AML-193 (cell line): ENCODE measurements at regions not wholly inside any gene's neighbourhood (a gene's known extent, or its start where the extent isn't known, plus 50 kb on each side); places are given as distances from the start of the nearest gene placed in this dataset.
"Not testable (repeated sequence)": the region's sequence is repeated elsewhere in the genome, so short reads cannot be mapped to it uniquely, and the experiment has no call there.

ENCODE experiments used
- DNase-seq, 2 experiments: peaks; one replicate each; lab custom pipeline; 2025; lab: John Stamatoyannopoulos, UW

DNA sequence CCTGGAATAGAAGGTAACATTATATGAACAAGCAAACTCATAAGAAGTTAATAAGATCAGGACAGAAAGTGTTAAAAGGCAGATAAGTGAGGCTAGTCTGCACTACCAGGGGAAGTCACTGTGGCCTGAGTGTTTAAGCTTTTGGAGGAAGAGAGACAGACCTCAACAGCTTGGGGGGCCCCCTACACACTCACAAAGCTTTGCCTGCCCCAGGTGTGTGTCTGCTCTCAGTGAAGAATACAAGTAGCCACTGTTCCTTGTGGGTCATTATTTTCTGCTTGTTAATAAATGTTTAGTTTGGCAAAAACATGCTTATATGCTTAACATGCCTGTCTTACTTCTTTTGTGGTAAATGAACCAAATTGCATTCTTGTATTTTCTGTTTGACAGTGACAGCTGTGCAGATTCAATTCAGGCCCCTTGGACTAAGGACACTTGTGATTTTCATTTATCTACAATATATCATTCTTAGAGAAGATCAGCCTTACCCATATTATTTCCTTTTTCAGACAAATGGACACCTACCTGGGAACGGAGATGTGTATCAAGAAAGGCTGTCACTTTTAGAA, 50.7 kb upstream of the C12orf71 start:
- DNase-seq: no peak

- DNase-seq: no peak
These were observed 58.1 kb upstream of the C12orf71 start for GRCh38 chr12:27140478-27140969.

- DNase-seq: peak; percentile 55
These were observed 59.8 kb upstream of the C12orf71 start for GRCh38 chr12:27142101-27142721.

DNA sequence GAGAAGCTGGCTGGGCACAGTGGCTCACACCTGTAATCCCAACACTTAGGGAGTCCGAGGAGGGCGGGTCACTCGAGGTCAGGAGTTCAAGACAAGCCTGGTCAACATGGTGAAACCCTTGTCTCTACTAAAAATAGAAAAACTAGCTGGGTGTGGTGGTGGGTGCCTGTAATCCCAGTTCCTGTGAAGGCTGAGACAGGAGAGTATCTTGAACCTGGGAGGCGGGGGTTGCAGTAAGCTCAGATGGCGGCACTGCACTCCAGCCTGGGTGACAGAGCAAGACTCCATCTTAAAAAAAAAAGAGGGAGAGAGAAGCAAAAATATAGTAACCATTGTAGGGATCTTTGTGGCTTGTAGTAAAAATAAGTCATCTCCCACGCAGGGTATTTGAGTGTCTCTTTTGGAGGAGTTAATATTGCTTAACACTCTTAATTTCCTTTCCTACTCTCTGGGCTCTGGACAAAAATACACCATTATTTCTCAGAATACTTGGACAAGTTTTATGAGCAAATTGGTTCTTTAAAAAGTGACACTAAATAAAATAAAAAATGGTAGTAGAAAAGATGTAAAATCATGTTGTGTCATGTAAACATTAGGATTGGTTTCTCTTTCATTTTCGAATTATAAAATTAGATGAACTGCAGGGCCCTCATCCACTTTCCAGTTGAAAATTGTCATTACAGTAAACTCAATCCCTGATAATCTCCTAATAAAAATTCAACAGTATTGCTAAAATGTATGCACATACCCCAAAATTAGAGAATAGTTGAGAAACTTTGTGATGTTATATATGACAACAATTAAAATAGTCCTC, 61.1 kb upstream of the C12orf71 start:
- no peak for DNase-seq

DNA sequence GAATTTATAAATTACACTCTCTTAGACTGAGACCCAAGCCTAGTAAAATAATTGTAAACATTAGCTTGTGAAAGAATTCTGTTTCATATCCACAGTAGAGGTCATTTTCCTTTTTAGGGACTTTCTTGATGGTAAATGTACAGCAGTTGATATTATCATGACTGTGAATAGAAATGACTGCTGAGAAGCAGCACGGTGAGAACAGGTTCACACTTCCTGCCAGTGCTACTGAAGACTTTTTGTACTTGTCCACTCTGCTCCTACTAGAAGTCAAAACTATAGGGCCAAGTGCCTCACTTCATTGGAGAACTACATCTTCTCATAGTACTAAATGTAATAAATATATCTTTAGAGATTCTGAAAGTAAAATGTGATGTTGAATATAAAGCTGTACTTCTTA, 63.3 kb upstream of the C12orf71 start:
- not testable (repeated sequence) for DNase-seq

- no peak for DNase-seq
These were observed 66.0 kb upstream of the C12orf71 start for GRCh38 chr12:27148373-27148772.

- DNase-seq: no peak
These were observed 66.4 kb upstream of the C12orf71 start for GRCh38 chr12:27148791-27149190.

DNA sequence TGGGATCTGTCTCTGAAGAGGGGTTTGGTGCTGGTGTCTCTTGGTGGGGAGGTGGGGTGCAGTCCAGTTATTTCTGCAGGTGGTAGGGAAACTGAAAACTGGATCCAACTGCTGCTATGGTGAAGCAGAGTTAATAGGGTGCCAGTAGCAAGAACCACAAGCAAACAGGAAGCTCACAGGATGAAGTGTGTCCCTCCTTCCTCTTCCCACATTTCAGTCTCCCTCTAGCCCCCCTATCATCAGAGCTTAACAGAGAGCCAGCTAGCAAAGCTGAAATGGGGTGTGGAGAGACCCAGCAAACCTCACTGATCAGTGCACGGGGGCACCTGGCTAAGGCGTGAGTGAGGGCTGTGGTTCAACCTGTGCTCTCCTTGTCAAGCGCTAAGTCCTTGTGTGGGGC, 69.1 kb upstream of the C12orf71 start:
- no peak for DNase-seq

DNA sequence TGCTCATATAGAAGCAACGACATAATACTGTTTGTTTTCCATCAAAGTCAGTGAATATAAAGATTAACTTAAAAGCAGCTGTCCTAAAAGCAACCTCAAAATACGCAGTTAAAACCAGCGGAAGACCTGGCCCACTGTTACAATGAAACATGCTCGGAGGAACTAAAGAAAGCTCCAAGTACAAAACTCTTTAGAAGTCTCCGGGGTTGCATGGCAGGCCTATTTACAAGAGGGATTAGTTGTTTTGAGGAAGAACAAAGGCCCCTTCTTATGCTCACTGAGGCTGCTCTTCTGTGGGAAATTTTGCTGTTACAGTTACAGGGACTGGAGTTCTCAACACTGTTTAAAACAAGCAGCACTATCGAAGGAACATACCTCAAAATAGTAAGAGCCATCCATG, 75.9 kb upstream of the C12orf71 start:
- DNase-seq: no peak

GRCh38 chr12:27161458-27162228, 79.3 kb upstream of the C12orf71 start:
- DNase-seq: no peak

- no peak for DNase-seq
These were observed 79.8 kb upstream of the C12orf71 start for GRCh38 chr12:27162229-27162537.

DNA sequence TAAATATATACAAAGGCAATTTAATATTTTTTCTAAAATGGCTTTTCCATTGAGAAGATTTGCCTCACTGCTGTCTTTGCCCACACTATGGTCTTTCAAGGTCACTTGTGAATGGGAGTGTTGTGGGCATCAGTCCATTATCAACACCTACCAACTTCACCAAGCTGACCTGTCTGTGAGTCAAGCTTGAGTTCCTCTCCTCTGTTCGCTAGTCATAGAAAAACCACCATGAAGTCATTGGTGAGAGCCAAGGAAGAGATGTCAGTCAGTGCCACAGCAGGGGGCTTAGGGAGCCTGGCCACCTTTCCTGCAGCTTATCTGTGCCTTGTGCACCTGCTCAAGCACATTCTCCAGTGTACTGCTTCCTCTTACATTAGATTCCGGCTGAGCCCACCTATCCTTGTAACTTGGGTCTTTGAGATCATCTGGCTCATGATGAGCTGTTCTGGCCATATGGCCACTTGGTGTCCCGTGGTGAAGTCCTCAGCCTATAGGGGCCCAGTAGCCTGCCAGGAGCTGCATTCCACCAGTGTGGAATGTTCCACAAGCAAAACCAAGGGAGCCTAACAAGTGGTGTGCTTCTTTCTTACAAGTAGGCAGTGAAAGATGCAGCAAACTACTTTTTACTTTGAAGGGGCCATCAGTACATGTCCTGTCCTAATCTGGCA, 80.8 kb upstream of the C12orf71 start:
- DNase-seq: no peak

DNA sequence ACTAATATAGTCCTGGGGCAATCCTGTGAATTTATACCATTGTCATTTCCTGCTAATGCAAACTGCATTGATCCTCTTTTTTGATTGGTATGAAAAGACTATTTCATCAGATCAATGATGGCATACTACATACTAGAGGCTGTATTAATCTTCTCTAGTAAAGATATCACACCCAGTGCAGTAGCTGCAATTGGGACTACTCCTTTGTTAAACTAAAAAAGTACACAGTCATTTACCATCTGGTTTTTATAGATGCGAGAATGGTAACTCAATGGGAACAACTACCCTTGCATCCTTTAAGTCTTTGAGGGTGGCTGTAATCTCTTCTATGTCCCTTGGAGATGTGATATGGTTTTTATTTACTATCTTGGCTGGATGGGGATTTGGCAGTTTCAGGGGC, 80.2 kb upstream of the STK38L start:
- DNase-seq: no peak

- no peak for DNase-seq
These were observed 79.6 kb upstream of the STK38L start for GRCh38 chr12:27164330-27165040.

GRCh38 chr12:27165958-27166357, 78.1 kb upstream of the STK38L start:
- not testable (repeated sequence) for DNase-seq

DNA sequence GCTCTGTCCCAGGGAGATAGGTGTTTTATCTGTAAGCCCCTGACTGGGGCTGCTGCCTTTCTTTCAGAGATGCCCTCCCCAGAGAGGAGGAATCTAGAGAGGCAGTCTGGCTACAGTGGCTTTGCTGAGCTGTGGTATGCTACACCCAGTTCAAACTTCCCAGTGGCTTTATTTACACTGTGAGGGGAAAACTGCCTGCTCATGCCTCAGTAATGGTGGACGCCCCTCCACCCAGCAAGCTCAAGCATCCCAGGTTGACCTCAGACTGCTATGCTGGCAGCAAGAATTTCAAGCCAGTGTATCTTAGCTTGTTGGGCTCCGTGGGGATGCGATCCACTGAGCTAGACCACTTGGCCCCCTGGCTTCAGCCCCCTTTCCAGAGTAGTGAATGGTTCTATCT, 72.6 kb upstream of the STK38L start:
- not testable (repeated sequence) for DNase-seq

DNA sequence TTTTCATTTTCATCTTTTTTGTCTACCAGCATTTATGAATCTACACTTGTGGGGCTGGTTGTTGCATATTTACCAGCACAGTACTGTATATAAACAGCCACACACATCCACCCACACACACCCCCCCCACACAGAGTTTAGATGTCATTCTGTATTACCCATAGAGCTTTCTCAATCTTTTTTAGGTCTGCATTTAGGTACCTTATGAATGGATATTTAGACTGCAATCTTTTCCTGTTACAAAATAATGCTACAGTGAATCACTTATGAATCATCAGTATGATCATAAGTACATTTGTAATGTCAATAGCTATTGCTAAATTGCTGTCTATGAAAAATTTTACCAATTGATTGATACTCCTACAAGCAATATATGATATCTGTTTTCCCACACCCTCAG, 67.3 kb upstream of the STK38L start:
- DNase-seq: peak; percentile 48 to 57

GRCh38 chr12:27177706-27178105, 66.4 kb upstream of the STK38L start:
- DNase-seq: no peak

DNA sequence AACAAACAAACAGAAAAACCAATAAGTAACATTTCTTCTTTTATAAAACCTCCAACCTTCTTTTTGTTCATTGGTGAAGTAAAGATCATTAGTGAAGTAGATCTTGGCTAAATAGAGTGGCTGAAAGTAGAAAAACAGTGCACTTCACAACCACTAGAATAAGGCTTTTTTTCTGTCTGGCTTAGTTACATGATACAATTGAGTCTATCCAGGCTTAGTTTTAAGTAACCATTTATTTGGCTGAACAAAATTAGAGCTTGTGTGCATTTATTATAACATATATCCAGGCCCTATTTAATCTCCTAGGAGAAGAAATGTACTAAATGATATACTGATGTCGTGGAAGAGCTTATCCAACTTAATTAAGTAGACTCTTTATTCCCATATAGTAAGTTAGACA, 65.8 kb upstream of the STK38L start:
- DNase-seq: no peak

GRCh38 chr12:27178723-27179399, 65.2 kb upstream of the STK38L start:
- no peak for DNase-seq
